GM21825 (cell line): ENCODE measurements at regions not wholly inside any gene's neighbourhood (a gene's known extent, or its start where the extent isn't known, plus 50 kb on each side); places are given as distances from the start of the nearest gene placed in this dataset.

Experiments
- ATAC-seq: cut with Tn5 transposase; IDR thresholded peaks from one replicate; pipeline ENCODE4 v1.9.1; 2021; ENCODE audit warnings: mild to moderate bottlenecking, moderate library complexity; ENCODE audit not compliant: unreplicated experiment

- ATAC-seq, result no peak
Measured at GRCh38 chr16:79408355-79408754, 192.2 kb downstream of the MAF start.

GRCh38 chr16:79407461-79408135 is 192.9 kb downstream of the MAF start:
- ATAC-seq, result no peak

GRCh38 chr16:79407005-79407404 is 193.5 kb downstream of the MAF start:
- no peak for ATAC-seq

GRCh38 chr16:79404571-79404970 is 196.0 kb downstream of the MAF start:
- ATAC-seq, result no peak

- ATAC-seq, result no peak
Measured at GRCh38 chr16:79403534-79403933, 197.0 kb downstream of the MAF start.

GRCh38 chr16:79402920-79403319 is 197.6 kb downstream of the MAF start:
- no peak for ATAC-seq

- ATAC-seq, result no peak
Measured at GRCh38 chr16:79402356-79402755, 198.2 kb downstream of the MAF start.

- ATAC-seq, result no peak
Measured at GRCh38 chr16:79401782-79402181, 198.8 kb downstream of the MAF start.

- no peak for ATAC-seq
Measured at GRCh38 chr16:79401157-79401556, 199.4 kb downstream of the MAF start.

GRCh38 chr16:79400462-79401149 is 199.9 kb downstream of the MAF start:
- ATAC-seq, result no peak

- no peak for ATAC-seq
Measured at GRCh38 chr16:79395591-79395990, 204.9 kb downstream of the MAF start.

- ATAC-seq, result no peak
Measured at GRCh38 chr16:79394206-79394605, 206.3 kb downstream of the MAF start.

GRCh38 chr16:79393564-79393963 is 207.0 kb downstream of the MAF start:
- no peak for ATAC-seq

GRCh38 chr16:79393127-79393526 is 207.4 kb downstream of the MAF start:
- no peak for ATAC-seq

GRCh38 chr16:79392081-79392480 is 208.5 kb downstream of the MAF start:
- ATAC-seq, result no peak

- ATAC-seq, result no peak
Measured at GRCh38 chr16:79391395-79391794, 209.1 kb downstream of the MAF start.

- no peak for ATAC-seq
Measured at GRCh38 chr16:79390481-79391051, 210.0 kb downstream of the MAF start.

- ATAC-seq, result no peak
Measured at GRCh38 chr16:79388396-79388795, 212.1 kb downstream of the MAF start.

GRCh38 chr16:79386299-79386698 is 214.2 kb downstream of the MAF start:
- no peak for ATAC-seq

GRCh38 chr16:79381603-79382042 is 218.9 kb downstream of the MAF start:
- no peak for ATAC-seq

GRCh38 chr16:79380995-79381602 is 219.4 kb downstream of the MAF start:
- ATAC-seq, result no peak

GRCh38 chr16:79379095-79379494 is 221.4 kb downstream of the MAF start:
- ATAC-seq, result no peak
